ENCODE measurements at regions not wholly inside any gene's neighbourhood (a gene's known extent, or its start where the extent isn't known, plus 50 kb on each side); places are given as distances from the start of the nearest gene placed in this dataset.

- peaks cover 10% of the 10 kb centered on the region for H3K27me3 Mint-ChIP-seq (ENCODE audit: insufficient read depth, unreplicated experiment)
- no peaks in the 10 kb centered on the region for H3K36me3 Mint-ChIP-seq (ENCODE audit: insufficient read depth, unreplicated experiment)
- no peaks in the 10 kb centered on the region for H3K9me3 Mint-ChIP-seq (ENCODE audit: unreplicated experiment)
- Histone ChIP-seq H3K27me3 (replicated peaks; ENCODE audit: control insufficient read depth, insufficient read depth, low read length) (no peaks in the 10 kb centered on the region), H3K4me3 (ENCODE audit: low read depth, low read length) (no peak overlapping the region), H3K9me3 (no peaks in the 10 kb centered on the region), H3K4me1 (no peaks in the 10 kb centered on the region), H3K36me3 (ENCODE audit: control insufficient read depth, insufficient read depth, low read length) (no peaks in the 10 kb centered on the region)
- CTCF ChIA-PET: no interaction called here
- BruUV-seq (replicated peaks): no TSS peak
- no peak for DNase-seq
- no peaks in the 10 kb centered on the region for H3K4me1 Mint-ChIP-seq (ENCODE audit: low read depth, unreplicated experiment)
- no peak overlapping the region for H3K27ac Mint-ChIP-seq (ENCODE audit: unreplicated experiment)
- intact Hi-C loops (cut with micrococcal nuclease; ENCODE audit: unreplicated experiment): loop anchor here (10.0 kb wide), 1 partner anchor 1282 kb away; the partner anchor contains the start of gene KLF4
- POLR2A ChIA-PET: no interaction called here
- H3K4me3 Mint-ChIP-seq (ENCODE audit: unreplicated experiment): no peak overlapping the region
- no peak for TF ChIP-seq CTCF (IDR thresholded peaks at IDR 0.05; ENCODE audit: insufficient read depth in 1 of 2, low read depth in 1 of 2, low read length in 1 of 2, severe bottlenecking in 1 of 2, unreplicated experiment in 1 of 2)
Observed at GRCh38 chr9:108766626-108767161, 89.1 kb downstream of the ACTL7B start.

GRCh38 chr9:108765265-108765664 lies 90.5 kb downstream of the ACTL7B start:
- Mint-ChIP-seq H3K27me3 (ENCODE audit: insufficient read depth, unreplicated experiment) (peaks cover 10% of the 10 kb centered on the region), H3K36me3 (ENCODE audit: insufficient read depth, unreplicated experiment) (no peaks in the 10 kb centered on the region), H3K27ac (ENCODE audit: unreplicated experiment) (no peak overlapping the region), H3K9me3 (ENCODE audit: unreplicated experiment) (no peaks in the 10 kb centered on the region), H3K4me1 (ENCODE audit: low read depth, unreplicated experiment) (no peaks in the 10 kb centered on the region), H3K4me3 (ENCODE audit: unreplicated experiment) (no peak overlapping the region)
- DNase-seq: no peak
- Histone ChIP-seq H3K4me3 (ENCODE audit: low read depth, low read length) (no peak overlapping the region), H3K27me3 (replicated peaks; ENCODE audit: control insufficient read depth, insufficient read depth, low read length) (no peaks in the 10 kb centered on the region), H3K36me3 (ENCODE audit: control insufficient read depth, insufficient read depth, low read length) (no peaks in the 10 kb centered on the region), H3K4me1 (no peaks in the 10 kb centered on the region), H3K9me3 (no peaks in the 10 kb centered on the region)
- ChIA-PET POLR2A (no interaction called here), CTCF (no interaction called here)
- BruUV-seq (replicated peaks): no TSS peak
- intact Hi-C loops (cut with micrococcal nuclease; ENCODE audit: unreplicated experiment): loop anchor here (10.0 kb wide), 1 partner anchor 1280 kb away; the partner anchor contains the start of gene KLF4
- no peak for TF ChIP-seq CTCF (IDR thresholded peaks at IDR 0.05; ENCODE audit: insufficient read depth in 1 of 2, low read depth in 1 of 2, low read length in 1 of 2, severe bottlenecking in 1 of 2, unreplicated experiment in 1 of 2)

- Histone ChIP-seq H3K27me3 (replicated peaks; ENCODE audit: control insufficient read depth, insufficient read depth, low read length) (no peaks in the 10 kb centered on the region), H3K36me3 (ENCODE audit: control insufficient read depth, insufficient read depth, low read length) (no peaks in the 10 kb centered on the region), H3K9me3 (no peaks in the 10 kb centered on the region), H3K4me3 (ENCODE audit: low read depth, low read length) (no peak overlapping the region), H3K4me1 (no peaks in the 10 kb centered on the region)
- Mint-ChIP-seq H3K27me3 (ENCODE audit: insufficient read depth, unreplicated experiment) (peaks cover 10% of the 10 kb centered on the region), H3K4me3 (ENCODE audit: unreplicated experiment) (no peak overlapping the region), H3K4me1 (ENCODE audit: low read depth, unreplicated experiment) (no peaks in the 10 kb centered on the region), H3K9me3 (ENCODE audit: unreplicated experiment) (no peaks in the 10 kb centered on the region), H3K27ac (ENCODE audit: unreplicated experiment) (no peak overlapping the region), H3K36me3 (ENCODE audit: insufficient read depth, unreplicated experiment) (no peaks in the 10 kb centered on the region)
- no peak for DNase-seq
- intact Hi-C loops (cut with micrococcal nuclease; ENCODE audit: unreplicated experiment): loop anchor here (2.0 to 10.0 kb wide), 3 partner anchors 195 to 1278 kb away; partner anchors contain the start of gene KLF4
- TF ChIP-seq CTCF (IDR thresholded peaks at IDR 0.05; ENCODE audit: insufficient read depth in 1 of 2, low read depth in 1 of 2, low read length in 1 of 2, severe bottlenecking in 1 of 2, unreplicated experiment in 1 of 2): no peak
- ChIA-PET CTCF (interaction anchor here (0.6 kb wide), 1 partner anchor 24 kb away, joined by 3 read pairs; no protein-coding TSS in a partner anchor), POLR2A (no interaction called here)
- no TSS peak for BruUV-seq (replicated peaks)
Observed at GRCh38 chr9:108762348-108763055, 93.3 kb downstream of the ACTL7B start.

Measured in Caco-2 (cell line).